ENCODE measurements at regions not wholly inside any gene's neighbourhood (a gene's known extent, or its start where the extent isn't known, plus 50 kb on each side); places are given as distances from the start of the nearest gene placed in this dataset.
"Not testable (repeated sequence)": the region's sequence is repeated elsewhere in the genome, so short reads cannot be mapped to it uniquely, and the experiment has no call there.

DNA sequence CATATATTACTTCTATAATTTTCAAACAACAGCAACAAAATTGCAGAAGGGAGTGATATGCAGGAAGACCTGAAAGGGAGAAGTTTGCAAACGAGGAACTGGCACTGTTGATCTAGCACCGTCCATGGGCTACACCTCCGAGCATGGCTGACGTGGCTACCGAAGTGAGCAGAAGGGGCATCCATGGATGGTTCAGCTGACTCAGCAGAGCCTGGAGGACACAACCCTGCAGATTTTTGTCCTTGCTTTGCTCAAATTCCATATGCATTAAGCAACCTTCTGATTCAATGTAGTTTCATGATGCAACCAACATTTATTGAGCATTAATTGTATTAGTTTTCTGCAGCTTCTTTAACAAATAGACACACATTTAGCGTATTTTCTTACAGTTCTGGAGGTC is 191.2 kb downstream of the C1orf94 start:
- DNase-seq (ENCODE audit: low read depth): no peak

DNA sequence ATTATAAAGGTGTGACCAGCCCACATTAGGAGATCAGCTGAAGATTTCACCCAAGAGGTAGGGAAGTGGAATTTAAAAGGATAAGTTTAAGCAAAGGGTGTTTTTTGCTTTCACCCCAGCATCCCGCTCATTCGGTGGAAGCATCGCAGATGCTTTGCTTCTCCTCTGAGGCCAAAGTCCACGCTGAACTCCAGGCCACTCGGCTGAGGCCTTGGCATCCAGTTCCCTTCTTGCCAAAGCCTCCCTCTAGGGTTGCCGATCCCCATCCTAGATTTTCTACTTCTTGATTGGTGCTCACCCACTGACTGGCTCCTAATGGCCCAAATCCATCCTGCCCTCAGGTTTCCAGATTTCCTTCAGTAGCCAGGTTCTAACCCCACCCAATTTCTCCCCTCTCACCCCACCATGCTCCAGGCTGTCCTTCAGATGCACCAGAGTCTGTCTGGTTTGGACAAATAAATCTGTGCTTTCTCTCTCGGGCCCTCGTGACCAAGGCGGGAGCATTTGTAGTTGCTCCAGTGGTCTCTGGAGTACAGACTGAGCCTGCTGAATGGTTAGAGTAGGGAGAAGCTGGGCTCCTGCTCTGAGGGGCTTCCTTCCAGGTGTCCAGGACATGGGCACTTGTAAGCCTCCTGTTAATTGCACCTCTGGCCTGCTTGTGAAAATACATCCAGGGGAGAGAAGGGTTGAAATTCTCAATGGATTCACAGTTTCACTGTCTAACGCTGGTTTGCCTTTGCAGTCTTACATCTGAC is 193.2 kb downstream of the C1orf94 start:
- DNase-seq (ENCODE audit: low read depth): no peak

DNA sequence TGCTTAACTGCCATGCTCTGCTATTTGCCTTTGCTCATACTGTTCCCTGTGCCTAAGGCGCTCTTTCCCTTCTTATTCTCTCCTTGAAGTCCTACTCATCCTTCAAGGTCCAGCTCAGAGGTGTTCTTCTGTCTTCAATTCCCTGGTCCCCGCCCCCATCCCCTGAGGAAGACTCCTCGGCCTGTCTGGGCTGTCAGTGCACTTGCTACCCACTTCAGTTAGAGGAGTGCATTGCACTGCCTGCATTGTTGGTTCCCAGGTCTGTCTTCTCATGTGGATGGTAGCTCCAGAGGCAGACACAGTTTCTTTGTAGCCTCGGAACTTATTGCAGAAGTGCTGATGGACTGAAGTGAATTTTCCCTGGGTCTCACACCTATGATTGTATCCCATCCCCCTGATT is 194.0 kb downstream of the C1orf94 start:
- no peak for DNase-seq (ENCODE audit: low read depth)

GRCh38 chr1:34371179-34371578 is 194.5 kb downstream of the C1orf94 start:
- not testable (repeated sequence) for DNase-seq (ENCODE audit: low read depth)

- DNase-seq (ENCODE audit: low read depth): no peak
These were observed 195.3 kb downstream of the C1orf94 start for GRCh38 chr1:34371829-34372532.

GRCh38 chr1:34372891-34373290 is 196.2 kb downstream of the C1orf94 start:
- no peak for DNase-seq (ENCODE audit: low read depth)

DNA sequence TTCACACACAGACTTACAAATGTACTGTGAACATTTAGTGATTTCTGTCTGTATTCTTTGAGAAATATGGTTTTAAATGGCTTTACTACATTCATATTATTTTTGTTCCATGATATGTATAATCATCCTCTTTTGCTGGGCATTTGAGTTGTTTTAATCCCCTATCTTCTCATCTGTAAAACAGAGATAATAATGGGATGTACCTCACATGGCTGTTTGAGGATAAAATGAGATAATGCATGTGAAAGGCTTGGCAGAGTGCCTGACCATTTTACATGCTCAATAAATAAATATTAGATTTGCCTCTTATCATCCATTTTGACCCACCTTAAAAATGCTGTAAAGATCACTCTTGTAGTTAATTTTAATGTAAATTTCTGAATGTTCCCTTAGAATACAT is 197.2 kb downstream of the C1orf94 start:
- DNase-seq (ENCODE audit: low read depth): no peak

- no peak for DNase-seq (ENCODE audit: low read depth)
These were observed 199.8 kb downstream of the C1orf94 start for GRCh38 chr1:34376531-34376930.

DNA sequence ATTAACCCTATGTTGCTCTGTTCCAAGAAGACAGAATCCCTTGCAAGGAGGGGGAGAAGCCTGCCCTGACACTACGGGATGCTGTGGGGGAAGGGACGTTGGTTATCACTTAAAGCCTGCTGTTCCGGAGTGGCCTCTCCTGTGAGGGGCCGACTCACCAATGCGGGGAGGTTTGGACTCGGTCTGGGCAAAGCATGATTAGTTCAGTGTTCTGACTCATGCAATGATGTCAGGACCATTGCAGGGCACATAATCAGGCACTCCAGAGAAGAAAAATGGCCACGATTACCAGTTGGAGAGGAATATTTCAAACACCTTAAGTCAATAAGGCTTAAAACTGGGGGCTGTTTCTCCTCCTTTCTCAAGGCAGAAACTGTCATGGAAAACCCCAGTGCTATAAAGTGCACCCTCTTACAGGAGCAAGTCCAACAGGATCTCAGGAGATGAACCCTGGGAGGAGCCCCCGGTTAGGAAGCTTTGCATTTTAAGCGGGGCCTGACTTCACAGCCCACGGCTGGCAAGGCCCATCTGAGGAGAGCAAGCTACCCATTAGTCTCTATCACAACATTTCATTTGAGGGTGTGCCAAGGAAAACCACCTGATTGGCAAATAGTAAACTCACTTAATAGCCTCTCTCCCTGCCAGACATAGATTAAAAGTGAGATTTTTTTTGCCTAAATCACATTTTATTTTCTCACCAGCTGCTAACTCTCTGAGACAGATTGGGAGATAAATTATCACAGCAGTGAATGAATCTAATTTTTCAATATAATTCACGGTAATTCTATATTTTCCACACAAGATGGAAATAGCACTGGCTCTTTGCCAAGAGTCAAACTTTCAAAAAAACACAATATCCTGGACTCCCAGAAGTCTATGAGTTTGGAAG is 202.5 kb downstream of the C1orf94 start:
- peak; percentile 70 for DNase-seq (ENCODE audit: low read depth)

DNA sequence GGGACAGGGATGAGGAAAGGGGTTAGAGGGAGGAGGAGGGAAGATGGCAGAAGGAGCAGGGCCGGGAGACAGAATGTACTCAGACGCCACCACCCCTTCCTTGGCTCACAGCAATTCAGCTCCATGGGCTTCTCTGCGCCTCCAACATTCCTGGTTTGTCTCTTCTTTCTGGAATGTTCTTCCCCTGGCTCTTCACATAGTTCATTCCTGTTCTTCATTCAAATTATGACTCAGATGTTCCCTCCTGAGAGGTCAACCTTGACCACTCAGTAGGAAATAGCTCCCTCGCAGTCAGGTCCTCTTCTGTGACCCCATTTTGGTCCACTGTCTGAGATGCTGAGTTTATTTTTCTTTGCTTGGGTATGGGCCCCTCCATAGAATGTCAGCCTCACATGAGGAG is 203.2 kb downstream of the C1orf94 start:
- no peak for DNase-seq (ENCODE audit: low read depth)

GRCh38 chr1:34380526-34381124 is 203.9 kb downstream of the C1orf94 start:
- DNase-seq (ENCODE audit: low read depth): no peak

GRCh38 chr1:34389974-34390373 is 213.3 kb downstream of the C1orf94 start:
- no peak for DNase-seq (ENCODE audit: low read depth)

GRCh38 chr1:34396042-34396441 is 219.3 kb downstream of the C1orf94 start:
- no peak for DNase-seq (ENCODE audit: low read depth)

DNA sequence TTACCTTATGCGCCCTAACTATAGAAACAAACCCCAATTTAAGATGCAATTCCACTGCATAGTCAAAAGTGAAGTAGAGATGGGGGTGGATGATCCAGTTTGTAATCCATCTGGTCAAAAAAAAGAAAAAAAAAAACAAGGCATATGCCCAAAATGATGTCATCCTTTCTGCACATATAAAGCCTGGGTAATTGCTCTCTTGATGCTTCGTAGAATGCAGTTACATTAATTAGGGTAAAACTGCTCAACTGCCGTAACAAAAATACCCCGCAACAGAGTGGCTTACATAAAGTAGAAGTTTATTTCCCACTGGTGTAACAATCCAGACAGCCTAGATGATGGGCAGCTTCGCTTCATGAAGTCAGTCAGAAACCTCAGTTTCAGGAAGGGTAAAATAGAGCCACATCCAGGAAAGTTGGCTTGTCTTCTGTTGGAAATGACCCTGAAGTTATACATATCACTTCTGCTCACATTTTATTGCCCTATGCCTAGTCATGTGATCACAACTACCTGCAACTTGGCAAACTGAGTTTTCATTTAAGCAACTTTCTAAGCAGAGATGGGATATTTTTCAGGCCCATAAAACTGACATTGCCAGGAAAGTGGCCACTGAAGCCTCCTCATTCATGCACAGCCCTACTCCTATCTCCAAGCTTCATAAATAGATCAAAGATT is 221.7 kb downstream of the C1orf94 start:
- no peak for DNase-seq (ENCODE audit: low read depth)

DNA sequence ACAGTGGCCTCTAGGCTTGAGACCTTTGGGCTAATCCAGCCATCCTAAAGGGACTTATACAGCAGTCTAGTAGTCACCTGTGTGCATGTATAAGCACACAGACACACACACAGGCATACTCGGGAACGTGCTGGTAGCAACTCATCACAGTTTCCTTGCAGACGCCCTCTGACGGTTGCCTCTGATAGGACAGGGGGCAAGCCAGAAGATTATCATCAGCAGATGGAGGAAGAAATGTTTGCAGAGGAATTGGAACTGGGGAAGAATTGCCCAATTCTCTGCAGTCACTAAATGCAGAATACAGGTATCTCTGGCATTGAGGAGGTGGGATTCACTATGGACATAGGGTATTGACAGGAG is 222.2 kb downstream of the C1orf94 start:
- no peak for DNase-seq (ENCODE audit: low read depth)

DNA sequence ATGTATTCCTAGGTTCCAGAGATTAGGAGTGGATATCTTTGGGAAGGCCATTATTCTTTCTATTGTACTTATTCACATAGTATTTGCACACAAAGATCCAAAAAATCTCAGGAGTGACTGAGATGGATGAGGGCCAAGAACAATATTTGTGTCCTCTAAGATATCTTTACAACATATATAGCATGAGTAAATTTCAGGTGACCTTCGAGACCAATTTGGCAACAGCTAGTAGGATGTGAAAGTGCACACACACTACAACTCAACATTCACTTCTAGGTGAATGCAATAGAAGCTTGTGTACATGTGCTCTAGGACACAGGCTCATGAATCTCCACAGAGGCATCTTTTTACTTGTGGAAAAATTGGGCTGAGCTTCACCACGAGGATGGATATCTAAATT is 224.0 kb downstream of the C1orf94 start:
- DNase-seq (ENCODE audit: low read depth): no peak

DNA sequence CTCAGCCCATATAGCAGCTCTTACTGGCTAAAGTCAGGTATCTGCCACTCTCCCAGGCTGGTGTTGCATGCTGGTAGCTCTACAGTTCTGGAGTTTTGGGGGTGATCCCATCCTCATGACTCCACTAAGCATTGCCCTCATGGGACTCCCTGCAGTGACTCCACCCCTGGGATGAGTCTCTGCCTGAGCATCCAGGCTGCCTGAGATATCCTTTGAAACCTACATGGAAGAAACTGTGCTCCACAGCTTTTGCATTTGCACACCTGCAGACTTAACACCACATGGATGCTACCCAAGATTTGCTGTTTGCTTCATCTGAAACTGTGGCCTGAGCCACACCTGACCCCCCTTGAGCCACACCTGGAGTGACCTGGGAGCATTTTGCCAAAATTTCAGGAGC is 226.4 kb downstream of the C1orf94 start:
- DNase-seq (ENCODE audit: low read depth): no peak

DNA sequence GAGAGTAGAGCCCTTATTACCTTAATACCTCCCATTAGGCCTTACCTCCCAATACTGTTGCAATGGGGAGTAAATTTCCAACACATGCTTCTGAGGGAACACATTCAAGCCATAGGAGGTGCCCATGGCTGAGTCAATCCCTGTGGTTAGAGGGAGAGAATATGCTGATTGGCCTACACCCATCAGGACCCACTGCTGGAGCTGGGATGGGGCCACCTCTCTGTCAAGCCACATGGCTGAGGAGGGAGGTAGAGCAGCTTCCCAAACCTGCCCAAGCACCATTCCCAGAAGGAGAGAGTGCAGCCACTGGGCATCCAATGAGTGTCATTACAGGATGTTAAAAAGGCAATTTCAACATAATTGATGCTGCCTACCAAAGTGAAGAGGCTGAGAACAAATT is 228.1 kb downstream of the C1orf94 start:
- no peak for DNase-seq (ENCODE audit: low read depth)

DNA sequence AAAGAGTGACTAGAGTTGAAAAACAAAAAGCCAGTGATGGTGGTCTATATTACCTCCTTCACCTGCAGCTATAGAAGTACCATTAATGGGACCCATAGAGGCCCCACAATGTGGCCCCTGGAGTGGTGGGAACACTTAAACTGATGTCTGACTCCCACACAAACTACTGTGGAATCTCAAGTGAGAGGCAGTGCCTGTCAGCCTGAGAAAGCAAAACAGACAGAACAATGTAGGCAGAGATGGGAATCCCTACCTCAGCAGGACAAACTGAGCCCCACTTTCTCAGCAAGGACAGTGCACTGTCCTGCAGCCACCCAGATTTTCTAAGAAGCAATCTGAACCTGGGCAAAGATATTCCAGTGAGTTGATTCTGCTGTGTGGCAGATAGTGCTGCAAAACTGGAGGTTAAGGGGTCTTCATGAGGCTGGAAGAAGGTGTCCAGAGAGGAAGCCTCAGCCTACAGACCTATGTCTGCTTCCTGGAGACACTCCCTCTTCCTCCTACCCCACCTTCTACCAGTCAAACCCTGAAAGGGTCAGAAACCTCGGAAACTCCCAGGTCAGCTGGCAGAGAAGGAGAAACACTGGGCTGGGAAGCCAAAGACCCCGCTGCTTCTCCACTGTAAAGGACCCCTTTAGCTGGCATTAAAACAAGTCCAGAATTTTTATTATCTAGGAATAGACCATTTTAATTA is 228.7 kb downstream of the C1orf94 start:
- DNase-seq (ENCODE audit: low read depth): no peak

- DNase-seq (ENCODE audit: low read depth): no peak
These were observed 229.7 kb downstream of the C1orf94 start for GRCh38 chr1:34406377-34406776.
